Heart left ventricle (tissue), 16 donors: ENCODE measurements at regions not wholly inside any gene's neighbourhood (a gene's known extent, or its start where the extent isn't known, plus 50 kb on each side); places are given as distances from the start of the nearest gene placed in this dataset.

Source experiments
- ATAC-seq, 4 donors: fragments of 200-7000 bp; cut with Tn5 transposase; one replicate each; pipeline ENCODE4 v1.9.1; 2020 to 2022; ENCODE audit warnings: moderate library complexity in 4 of 4, mild to moderate bottlenecking in 3 of 4, moderate number of reproducible peaks in 1 of 4
- DNase-seq, 5 donors: peaks; one replicate each; pipeline ENCODE4 v3.0.0-alpha.2; 2020
- H3K27ac ChIP-seq, 12 donors: fragments of 200-600 bp; sonication (generic) in 4 of 12; one replicate each; pipeline versions ENCODE4 v1.5.0 to v1.8.0; 2016 to 2022; ENCODE audit warnings: mild to moderate bottlenecking in 2 of 12
- H3K27me3 ChIP-seq, 9 donors: fragments of 200-600 bp; sonication (generic) in 2 of 9; one replicate each; pipeline versions ENCODE4 v1.5.1 to v1.8.0; 2016 to 2022; ENCODE audit warnings: mild to moderate bottlenecking in 3 of 9
- H3K36me3 ChIP-seq, 9 donors: fragments of 200-600 bp; sonication (generic) in 2 of 9; one replicate each; pipeline versions ENCODE4 v1.5.0 to v1.8.0; 2018 to 2022; ENCODE audit warnings: mild to moderate bottlenecking in 2 of 9
- H3K4me1 ChIP-seq, 12 donors: fragments of 200-600 bp; sonication (generic) in 4 of 12; one replicate each; pipeline versions ENCODE4 v1.5.0 to v1.8.0; 2016 to 2022; ENCODE audit warnings: mild to moderate bottlenecking in 3 of 12
- H3K4me3 ChIP-seq, 12 donors: fragments of 200-600 bp; sonication (generic) in 4 of 12; one replicate each; pipeline versions ENCODE4 v1.5.0 to v1.8.0; 2017 to 2022; ENCODE audit warnings: mild to moderate bottlenecking in 9 of 12, moderate library complexity in 4 of 12
- H3K9me3 ChIP-seq, 12 donors: fragments of 200-600 bp; sonication (generic) in 4 of 12; one replicate each; pipeline versions ENCODE4 v1.5.0 to v1.8.0; 2016 to 2022; ENCODE audit warnings: mild to moderate bottlenecking in 1 of 12
- POLR2A ChIP-seq, 2 donors: fragments of 450-650 bp; IDR thresholded peaks; one replicate each; pipeline ENCODE4 v1.6.1; 2017; ENCODE audit warnings: antibody characterized with exemption in 2 of 2, mild to moderate bottlenecking in 2 of 2, moderate library complexity in 2 of 2
- WGBS, 4 donors: extraction: QIAGEN DNeasy Blood & Tissue Kit in 2 of 4; methylation state at CpG; one replicate each; pipeline versions ENCODE4 v1.1.5 to v1.1.7; 2013 to 2018; 5-methylcytosine and 5-hydroxymethylcytosine counted together
- intact Hi-C, 10 donors: fragments of 100-400 bp; cut with DNase I; formaldehyde crosslinking; loops; one replicate each; pipeline versions ENCODE4 v1.11.1 to v1.14.2; 2022
- TF ChIP-seq, protein P1 (sequence below), 12 donors: fragments of 200-600 bp; sonication (generic) in 4 of 12; IDR thresholded peaks; one replicate each; pipeline versions ENCODE4 v1.5.0 to v1.8.0; 2018 to 2022; ENCODE audit warnings: antibody characterized with exemption in 12 of 12, mild to moderate bottlenecking in 5 of 12
- donor health status: ischemic (EF 13 %, LVEDD 7.1; RV severe dilation, severe dysfunction).
- donor health status: healthy with polysubstance abuse.
- donor health status: DM: no; HTN: yes; CAD: no.
- donor health status: DM: no; HTN: no; CAD: no.
- donor health status: ischemic (EF 25% LVEDD 6.9; RV normal size, moderate dysfunction).
- donor health status: ischemic (EF 25% LVEDD 5.7; RV mildly dilated, moderate dysfunction).
- donor health status: healthy.
- donor health status: DM: yes; HTN: yes; CAD: no.
- donor health status: ischemic (EF 35%, LVEDD 5.7; RV mildly dilated, moderate dysfunction).
- donor health status: nonischemic (EF 11% LVEDD 7.7; RV severe dilation, severe dysfunction).
- donor health status: DM: yes; HTN: yes; CAD: no.
- donor health status: PGD.
- donor health status: ischemic (EF 29% LVEDD 5.4; RV normal size, mild dysfunction).
- donor health status: nonischemic (EF 23%, LVEDD 6.1; RV moderate dilation, normal function).

DNA sequence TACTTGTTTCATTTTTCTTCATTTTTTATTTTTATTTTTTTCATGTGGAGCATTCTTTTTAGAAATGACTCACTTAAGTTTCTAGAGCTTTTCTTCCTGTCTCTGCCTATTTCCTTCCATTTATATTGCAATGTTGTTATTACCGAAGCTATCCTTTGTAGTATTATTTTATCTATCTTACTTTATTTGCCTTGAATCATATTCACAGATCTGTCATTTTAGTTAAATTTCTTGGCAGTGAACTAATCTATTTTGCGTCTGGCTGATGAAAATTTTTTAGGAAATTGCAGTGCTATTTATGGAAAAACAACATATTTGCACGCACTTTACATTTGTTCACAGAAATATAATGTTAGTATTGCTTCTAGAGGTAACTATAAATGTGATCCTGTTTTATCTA is 956.9 kb upstream of the SLC39A10 start:
- intact Hi-C loops = no loop called here
- Histone ChIP-seq H3K9me3 (no peaks in the 10 kb centered on the region), H3K4me3 (no peak overlapping the region), H3K4me1 (no peaks in the 10 kb centered on the region), H3K36me3 (no peaks in the 10 kb centered on the region), H3K27ac (no peak overlapping the region), H3K27me3 (no peaks in the 10 kb centered on the region)
- no peak for TF ChIP-seq POLR2A (IDR thresholded peaks at IDR 0.05)
- TF ChIP-seq, protein P1, sequence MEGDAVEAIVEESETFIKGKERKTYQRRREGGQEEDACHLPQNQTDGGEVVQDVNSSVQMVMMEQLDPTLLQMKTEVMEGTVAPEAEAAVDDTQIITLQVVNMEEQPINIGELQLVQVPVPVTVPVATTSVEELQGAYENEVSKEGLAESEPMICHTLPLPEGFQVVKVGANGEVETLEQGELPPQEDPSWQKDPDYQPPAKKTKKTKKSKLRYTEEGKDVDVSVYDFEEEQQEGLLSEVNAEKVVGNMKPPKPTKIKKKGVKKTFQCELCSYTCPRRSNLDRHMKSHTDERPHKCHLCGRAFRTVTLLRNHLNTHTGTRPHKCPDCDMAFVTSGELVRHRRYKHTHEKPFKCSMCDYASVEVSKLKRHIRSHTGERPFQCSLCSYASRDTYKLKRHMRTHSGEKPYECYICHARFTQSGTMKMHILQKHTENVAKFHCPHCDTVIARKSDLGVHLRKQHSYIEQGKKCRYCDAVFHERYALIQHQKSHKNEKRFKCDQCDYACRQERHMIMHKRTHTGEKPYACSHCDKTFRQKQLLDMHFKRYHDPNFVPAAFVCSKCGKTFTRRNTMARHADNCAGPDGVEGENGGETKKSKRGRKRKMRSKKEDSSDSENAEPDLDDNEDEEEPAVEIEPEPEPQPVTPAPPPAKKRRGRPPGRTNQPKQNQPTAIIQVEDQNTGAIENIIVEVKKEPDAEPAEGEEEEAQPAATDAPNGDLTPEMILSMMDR (IDR thresholded peaks at IDR 0.05) = no peak
- 53 to 61% (median 57%) methylated on average over 3 of the region's 3 CpGs for WGBS, 4 donors
- ATAC-seq (no peak), DNase-seq (no peak)

DNA sequence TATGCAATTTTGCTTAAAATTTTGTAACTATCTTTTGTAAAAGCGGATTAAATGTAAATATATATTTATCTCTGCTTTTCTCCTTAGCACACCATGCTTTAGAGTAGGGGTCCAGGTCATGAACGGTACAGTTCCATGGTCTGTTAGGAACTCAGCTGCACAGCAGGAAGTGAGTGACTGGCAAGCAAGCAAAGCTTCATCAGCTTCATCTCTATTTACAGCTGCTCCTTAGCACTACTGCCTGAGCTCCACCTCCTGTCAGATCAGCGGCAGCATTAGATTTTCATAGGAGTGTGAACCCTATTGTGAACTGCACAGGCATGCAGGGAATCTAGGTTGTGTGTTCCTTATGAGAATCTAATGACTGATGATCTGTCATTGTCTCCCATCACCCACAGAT is 959.0 kb upstream of the SLC39A10 start:
- no peaks in the 10 kb centered on the region for H3K4me1 ChIP-seq
- no peak for ATAC-seq
- DNase-seq = no peak
- intact Hi-C loops = no loop called here
- no peaks in the 10 kb centered on the region for H3K36me3 ChIP-seq
- no peaks in the 10 kb centered on the region for H3K9me3 ChIP-seq
- H3K27me3 ChIP-seq = no peaks in the 10 kb centered on the region
- 41 to 56% (median 52%) methylated on average over 3 of the region's 3 CpGs for WGBS, 4 donors
- no peak overlapping the region for H3K4me3 ChIP-seq
- H3K27ac ChIP-seq = no peak overlapping the region
- TF ChIP-seq POLR2A (IDR thresholded peaks at IDR 0.05) = no peak
- TF ChIP-seq, protein P1 (IDR thresholded peaks at IDR 0.05) = no peak

DNA sequence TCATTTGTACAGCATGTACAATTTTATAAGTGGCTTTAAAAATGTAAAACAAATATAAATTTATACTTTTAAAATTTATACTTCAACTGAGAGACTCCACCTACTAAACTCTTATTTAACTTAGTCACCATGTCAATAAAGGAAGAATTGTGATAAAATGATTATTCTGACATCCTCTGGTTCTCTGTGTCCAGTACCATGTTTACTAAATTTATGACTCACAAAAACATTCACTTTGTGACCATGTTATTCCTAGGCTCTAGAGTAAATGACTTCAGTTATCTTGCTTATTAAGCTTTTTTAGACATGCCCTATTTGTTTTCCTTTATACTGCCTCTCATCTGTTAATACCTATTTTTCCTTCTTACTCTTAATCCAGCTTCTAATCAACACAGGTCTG is 959.6 kb upstream of the SLC39A10 start:
- no peak for ATAC-seq
- no peaks in the 10 kb centered on the region for H3K4me1 ChIP-seq
- TF ChIP-seq POLR2A (IDR thresholded peaks at IDR 0.05) = no peak
- TF ChIP-seq, protein P1 (IDR thresholded peaks at IDR 0.05) = no peak
- H3K36me3 ChIP-seq = no peaks in the 10 kb centered on the region
- no peaks in the 10 kb centered on the region for H3K27me3 ChIP-seq
- no peaks in the 10 kb centered on the region for H3K9me3 ChIP-seq
- no peak for DNase-seq
- intact Hi-C loops = no loop called here
- no peak overlapping the region for H3K27ac ChIP-seq
- no peak overlapping the region for H3K4me3 ChIP-seq

DNA sequence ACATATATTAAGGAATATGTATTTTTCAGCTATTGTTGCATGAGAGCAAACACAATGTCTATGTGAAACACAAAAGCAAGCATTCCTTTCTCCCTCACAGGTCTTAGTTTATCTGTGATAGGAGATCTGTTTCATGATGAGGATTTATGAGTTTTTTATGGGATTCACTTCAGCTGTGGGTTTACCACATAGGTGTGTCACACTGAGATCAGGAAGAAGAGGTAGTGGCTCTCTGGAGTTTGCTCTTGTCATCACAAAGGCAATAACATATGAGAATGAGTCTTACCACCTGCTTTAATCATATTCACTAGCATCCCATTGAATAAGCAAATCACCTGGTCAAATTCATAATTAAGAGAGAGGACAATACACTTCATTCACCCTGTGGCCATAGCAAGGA is 960.3 kb upstream of the SLC39A10 start:
- H3K4me1 ChIP-seq = no peaks in the 10 kb centered on the region
- H3K27me3 ChIP-seq = no peaks in the 10 kb centered on the region
- H3K9me3 ChIP-seq = no peaks in the 10 kb centered on the region
- no peak for DNase-seq
- no peak overlapping the region for H3K27ac ChIP-seq
- H3K4me3 ChIP-seq = no peak overlapping the region
- ATAC-seq = no peak
- intact Hi-C loops = no loop called here
- no peaks in the 10 kb centered on the region for H3K36me3 ChIP-seq
- TF ChIP-seq, protein P1 (IDR thresholded peaks at IDR 0.05) = no peak
- no peak for TF ChIP-seq POLR2A (IDR thresholded peaks at IDR 0.05)
